GM18870 (cell line): ENCODE measurements at regions not wholly inside any gene's neighbourhood (a gene's known extent, or its start where the extent isn't known, plus 50 kb on each side); places are given as distances from the start of the nearest gene placed in this dataset.
"Not testable (repeated sequence)": the region's sequence is repeated elsewhere in the genome, so short reads cannot be mapped to it uniquely, and the experiment has no call there.

ENCODE experiments used
- ATAC-seq: cut with Tn5 transposase; IDR thresholded peaks from one replicate; pipeline ENCODE4 v1.9.1; 2021; ENCODE audit warnings: moderate library complexity; ENCODE audit not compliant: unreplicated experiment

- ATAC-seq: not testable (repeated sequence)
Measured at GRCh38 chr6:165765256-165765655, 102.2 kb upstream of the PDE10A start.

- no peak for ATAC-seq
Measured at GRCh38 chr6:165762876-165763275, 99.8 kb upstream of the PDE10A start.

- no peak for ATAC-seq
Measured at GRCh38 chr6:165762125-165762524, 99.1 kb upstream of the PDE10A start.

GRCh38 chr6:165760803-165761185 is 97.8 kb upstream of the PDE10A start:
- ATAC-seq: no peak

- ATAC-seq: no peak
Measured at GRCh38 chr6:165760126-165760802, 97.2 kb upstream of the PDE10A start.

- no peak for ATAC-seq
Measured at GRCh38 chr6:165758441-165758840, 95.4 kb upstream of the PDE10A start.

- no peak for ATAC-seq
Measured at GRCh38 chr6:165755583-165755982, 92.5 kb upstream of the PDE10A start.

- ATAC-seq: no peak
Measured at GRCh38 chr6:165753506-165753905, 90.5 kb upstream of the PDE10A start.

- no peak for ATAC-seq
Measured at GRCh38 chr6:165752451-165752850, 89.4 kb upstream of the PDE10A start.

GRCh38 chr6:165751486-165751885 is 88.4 kb upstream of the PDE10A start:
- no peak for ATAC-seq

- no peak for ATAC-seq
Measured at GRCh38 chr6:165749163-165749562, 86.1 kb upstream of the PDE10A start.

- ATAC-seq: no peak
Measured at GRCh38 chr6:165748390-165748789, 85.3 kb upstream of the PDE10A start.

- ATAC-seq: no peak
Measured at GRCh38 chr6:165747963-165748362, 84.9 kb upstream of the PDE10A start.

- ATAC-seq: no peak
Measured at GRCh38 chr6:165746331-165746730, 83.3 kb upstream of the PDE10A start.

GRCh38 chr6:165745492-165745891 is 82.5 kb upstream of the PDE10A start:
- peak; percentile 75 for ATAC-seq

- peak; percentile 58 for ATAC-seq
Measured at GRCh38 chr6:165744555-165745228, 81.7 kb upstream of the PDE10A start.

GRCh38 chr6:165743366-165743898 is 80.4 kb upstream of the PDE10A start:
- ATAC-seq: no peak

GRCh38 chr6:165742047-165742446 is 79.0 kb upstream of the PDE10A start:
- no peak for ATAC-seq

- ATAC-seq: no peak
Measured at GRCh38 chr6:165737396-165737795, 74.4 kb upstream of the PDE10A start.

GRCh38 chr6:165735065-165735464 is 72.0 kb upstream of the PDE10A start:
- ATAC-seq: no peak

GRCh38 chr6:165733489-165733791 is 70.4 kb upstream of the PDE10A start:
- no peak for ATAC-seq

GRCh38 chr6:165732696-165733488 is 69.9 kb upstream of the PDE10A start:
- ATAC-seq: peak; percentile 98
